ENCODE measurements at regions not wholly inside any gene's neighbourhood (a gene's known extent, or its start where the extent isn't known, plus 50 kb on each side); places are given as distances from the start of the nearest gene placed in this dataset.

DNA sequence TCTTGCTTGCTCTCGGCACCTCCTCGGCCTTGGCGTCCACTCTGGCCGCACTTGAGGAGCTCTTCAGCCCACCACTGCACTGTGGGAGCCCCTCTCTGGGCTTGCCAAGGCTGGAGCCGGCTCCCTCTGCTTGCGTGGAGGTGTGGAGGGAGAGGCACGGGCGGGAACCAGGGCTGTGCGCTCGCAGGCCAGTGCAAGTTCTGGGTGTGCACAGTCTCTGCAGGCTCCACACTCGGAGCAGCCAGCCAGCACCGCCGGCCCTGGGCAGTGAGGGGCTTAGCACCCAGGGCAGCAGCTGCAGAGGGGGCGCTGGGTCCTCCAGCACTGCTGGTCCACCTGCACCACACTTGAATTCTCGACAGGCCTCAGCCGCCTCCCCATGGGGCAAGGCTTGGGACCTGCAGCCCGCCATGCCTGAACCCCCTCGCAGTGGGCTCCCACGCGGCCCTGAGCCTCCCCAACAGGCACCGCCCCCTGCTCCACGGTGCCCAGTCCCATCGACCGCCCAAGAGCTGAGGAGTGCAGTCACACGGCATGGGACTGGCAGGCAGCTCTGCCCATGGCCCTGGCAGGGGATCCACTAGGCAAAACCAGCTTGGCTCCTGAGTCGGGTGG is 411.2 kb upstream of the CHAC2 start:
- TF ChIP-seq, protein P1, sequence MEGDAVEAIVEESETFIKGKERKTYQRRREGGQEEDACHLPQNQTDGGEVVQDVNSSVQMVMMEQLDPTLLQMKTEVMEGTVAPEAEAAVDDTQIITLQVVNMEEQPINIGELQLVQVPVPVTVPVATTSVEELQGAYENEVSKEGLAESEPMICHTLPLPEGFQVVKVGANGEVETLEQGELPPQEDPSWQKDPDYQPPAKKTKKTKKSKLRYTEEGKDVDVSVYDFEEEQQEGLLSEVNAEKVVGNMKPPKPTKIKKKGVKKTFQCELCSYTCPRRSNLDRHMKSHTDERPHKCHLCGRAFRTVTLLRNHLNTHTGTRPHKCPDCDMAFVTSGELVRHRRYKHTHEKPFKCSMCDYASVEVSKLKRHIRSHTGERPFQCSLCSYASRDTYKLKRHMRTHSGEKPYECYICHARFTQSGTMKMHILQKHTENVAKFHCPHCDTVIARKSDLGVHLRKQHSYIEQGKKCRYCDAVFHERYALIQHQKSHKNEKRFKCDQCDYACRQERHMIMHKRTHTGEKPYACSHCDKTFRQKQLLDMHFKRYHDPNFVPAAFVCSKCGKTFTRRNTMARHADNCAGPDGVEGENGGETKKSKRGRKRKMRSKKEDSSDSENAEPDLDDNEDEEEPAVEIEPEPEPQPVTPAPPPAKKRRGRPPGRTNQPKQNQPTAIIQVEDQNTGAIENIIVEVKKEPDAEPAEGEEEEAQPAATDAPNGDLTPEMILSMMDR (IDR thresholded peaks at IDR 0.05 in 2 of 3, conservative IDR thresholded peaks at IDR 0.05 in 1 of 3; ENCODE audit: control insufficient read depth in 2 of 3, extremely low read depth in 1 of 3, insufficient read depth in 1 of 3, low read depth in 3 of 3, low read length in 3 of 3): no peak
- no peak for TF ChIP-seq CEBPB (IDR thresholded peaks at IDR 0.05; ENCODE audit: borderline replicate concordance in 1 of 2, low read depth in 2 of 2, low read length in 2 of 2)
- TF ChIP-seq ZNF622 (IDR thresholded peaks at IDR 0.05): no peak
- no peak for TF ChIP-seq NFIC (IDR thresholded peaks at IDR 0.05; ENCODE audit: low read depth, low read length)
- TF ChIP-seq RAD21 (IDR thresholded peaks at IDR 0.05; ENCODE audit: insufficient read depth, low read depth, low read length): no peak
- TF ChIP-seq POLR2A (IDR thresholded peaks at IDR 0.05; ENCODE audit: low read depth, low read length): no peak
- TF ChIP-seq TCF12 (IDR thresholded peaks at IDR 0.05; ENCODE audit: low read depth, low read length): no peak
- no peak for TF ChIP-seq MEF2A (IDR thresholded peaks at IDR 0.05; ENCODE audit: insufficient read depth, low read depth, low read length)
- no peak for TF ChIP-seq PML (IDR thresholded peaks at IDR 0.05; ENCODE audit: low read length)
- no peak for TF ChIP-seq JUND (IDR thresholded peaks at IDR 0.05; ENCODE audit: low read depth, low read length)
